NCI-H1930 (cell line): ENCODE measurements at regions not wholly inside any gene's neighbourhood (a gene's known extent, or its start where the extent isn't known, plus 50 kb on each side); places are given as distances from the start of the nearest gene placed in this dataset.
"Not testable (repeated sequence)": the region's sequence is repeated elsewhere in the genome, so short reads cannot be mapped to it uniquely, and the experiment has no call there.

Source experiments
- DNase-seq, 2 experiments: peaks; one replicate each; lab custom pipeline; 2025; lab: John Stamatoyannopoulos, UW

DNA sequence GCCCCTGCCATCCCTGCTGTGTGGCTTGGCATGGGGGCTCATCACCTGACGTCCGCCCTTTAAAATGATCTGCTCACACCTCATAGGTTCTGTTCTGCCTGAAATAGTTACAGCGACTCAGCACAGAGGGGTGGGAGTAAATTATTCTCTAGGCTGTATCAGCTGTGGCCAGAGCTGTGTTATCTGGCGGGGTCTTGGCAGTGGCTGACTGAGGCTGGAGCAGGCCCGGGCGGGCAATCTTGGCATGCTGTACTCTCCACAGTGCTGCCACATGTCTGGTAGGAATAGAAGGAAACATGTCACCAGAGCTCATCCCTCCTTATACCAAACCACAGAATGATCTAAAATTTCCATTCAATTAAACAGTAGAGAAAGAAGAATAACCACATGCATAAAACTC, 499.9 kb upstream of the LMCD1 start:
- no peak for DNase-seq

DNA sequence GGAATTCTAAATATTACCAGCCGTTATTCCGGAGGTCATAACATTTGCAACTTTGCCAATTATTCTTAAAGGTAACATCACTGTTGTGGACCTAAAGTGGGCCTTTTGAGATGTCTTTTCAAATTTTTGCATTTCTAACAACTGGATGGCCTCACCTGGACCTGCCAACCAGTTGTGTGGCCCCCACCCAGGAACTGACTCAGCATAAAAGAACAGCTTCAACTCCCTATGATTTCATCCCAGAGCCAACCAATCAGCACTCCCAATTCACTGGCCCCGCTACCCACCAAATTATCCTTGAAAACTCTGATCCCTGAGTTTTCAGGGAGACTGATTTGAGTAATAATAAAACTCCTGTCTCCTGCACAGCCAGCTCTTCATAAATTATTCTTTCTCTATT, 489.7 kb upstream of the LMCD1 start:
- DNase-seq, result no peak

DNA sequence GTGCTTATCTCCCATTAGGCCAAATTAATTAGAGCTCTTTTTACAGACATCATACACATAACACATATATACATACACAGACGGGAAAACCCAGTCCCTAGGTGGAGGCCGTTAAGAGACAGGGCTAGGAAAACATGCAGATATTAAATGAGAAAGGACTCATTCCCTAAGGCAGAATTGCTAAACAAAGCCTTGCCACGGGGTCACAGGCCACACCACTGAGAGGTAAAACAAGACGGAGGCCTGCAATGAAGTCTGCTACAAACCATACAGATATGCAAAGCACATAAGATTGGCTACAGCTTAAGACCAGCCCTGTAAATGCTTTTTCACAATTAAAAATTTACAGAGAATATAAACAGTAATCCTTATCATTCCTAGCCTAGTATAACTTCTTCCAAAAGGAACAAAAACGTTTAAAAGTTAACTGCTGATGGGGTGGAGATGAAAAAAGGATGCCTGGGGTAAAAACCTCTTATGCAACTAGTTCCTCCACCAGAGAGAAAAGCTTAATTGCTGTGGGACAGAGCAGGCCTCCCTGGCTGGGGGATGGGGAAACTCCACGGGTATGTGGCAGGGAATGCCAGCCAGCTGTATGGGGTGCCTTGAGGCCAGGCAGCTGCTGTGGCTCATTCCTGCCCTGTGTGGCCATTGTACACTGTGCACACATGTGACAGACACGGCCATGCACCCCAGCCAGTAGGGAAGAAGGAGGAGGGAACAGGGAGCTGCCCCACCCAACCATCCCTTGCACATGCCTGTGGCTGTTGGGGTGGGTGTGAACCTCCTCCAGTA, 481.4 kb upstream of the LMCD1 start:
- no peak for DNase-seq

DNA sequence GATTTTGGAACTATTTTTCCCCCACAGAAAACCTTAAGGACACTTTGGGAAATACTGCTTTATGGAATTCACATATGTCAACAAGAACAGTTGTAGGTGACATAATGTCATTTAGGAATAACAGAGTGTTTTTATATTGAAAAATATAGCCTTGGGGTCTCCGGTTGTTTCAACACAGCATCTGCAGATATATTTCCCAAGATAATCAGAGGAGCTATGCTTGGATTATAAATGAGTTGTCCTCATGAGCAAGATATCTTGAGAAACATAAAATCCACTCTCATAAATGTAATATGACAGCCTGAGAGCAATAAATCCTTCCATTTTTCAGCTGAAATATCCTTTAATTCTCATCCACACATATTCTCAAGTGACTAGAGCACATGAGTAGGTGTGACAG, 473.7 kb upstream of the LMCD1 start:
- no peak for DNase-seq

DNA sequence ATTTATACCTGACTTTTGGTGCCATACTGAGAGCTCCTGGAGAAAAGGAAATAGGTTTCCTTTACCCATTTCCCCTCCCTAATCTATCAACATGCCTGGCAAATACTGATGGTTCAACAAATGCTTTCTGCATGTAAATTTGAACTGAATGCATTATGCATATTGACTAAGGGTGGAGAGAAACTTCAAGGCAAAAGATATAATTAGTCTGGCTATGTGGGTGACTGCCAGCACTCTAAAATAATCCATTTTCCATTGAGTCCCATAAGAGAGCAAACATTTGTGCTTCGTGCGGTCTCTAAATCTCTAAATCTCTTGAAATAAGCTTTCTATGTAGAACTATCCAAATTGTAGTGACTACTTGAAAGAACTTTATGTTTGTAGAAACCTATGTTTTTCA, 451.3 kb upstream of the LMCD1 start:
- no peak for DNase-seq

DNA sequence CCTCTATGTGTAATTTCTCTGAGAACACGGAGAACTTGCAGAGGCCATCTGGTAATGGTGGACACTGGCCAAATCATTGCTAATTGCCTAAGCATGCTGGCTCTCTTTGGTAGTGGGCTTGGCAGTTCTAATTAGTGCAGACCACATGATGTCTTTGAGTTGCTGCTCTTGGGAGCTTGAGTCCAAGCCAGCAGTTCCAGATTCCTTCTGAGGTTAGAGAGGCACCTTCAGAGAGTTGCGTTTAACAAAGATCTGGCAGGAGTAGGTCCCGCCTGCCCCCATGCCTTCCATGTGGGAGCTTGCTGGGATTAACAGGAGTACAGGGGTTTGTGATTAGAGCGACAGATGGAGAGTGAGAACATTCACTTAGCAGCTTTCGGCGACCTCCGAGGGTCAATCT, 449.0 kb upstream of the LMCD1 start:
- no peak for DNase-seq

DNA sequence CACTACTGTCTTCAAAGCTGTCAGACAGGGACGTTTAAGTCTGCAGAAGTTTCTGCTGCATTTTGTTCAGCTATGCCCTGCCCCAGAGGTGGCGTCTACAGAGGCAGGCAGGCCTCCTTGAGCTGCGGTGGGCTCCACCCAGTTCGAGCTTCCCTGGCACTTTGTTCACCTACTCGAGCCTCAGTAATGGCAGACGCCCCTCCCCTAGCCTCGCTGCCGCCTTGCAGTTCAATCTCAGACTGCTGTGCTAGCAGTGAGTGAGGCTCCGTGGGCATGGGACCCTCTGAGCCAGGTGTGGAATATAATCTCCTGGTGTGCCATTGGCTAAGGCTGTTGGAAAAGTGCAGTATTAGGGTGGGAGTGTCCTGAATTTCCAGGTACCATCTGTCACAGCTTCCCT, 433.5 kb upstream of the LMCD1 start:
- not testable (repeated sequence) for DNase-seq

DNA sequence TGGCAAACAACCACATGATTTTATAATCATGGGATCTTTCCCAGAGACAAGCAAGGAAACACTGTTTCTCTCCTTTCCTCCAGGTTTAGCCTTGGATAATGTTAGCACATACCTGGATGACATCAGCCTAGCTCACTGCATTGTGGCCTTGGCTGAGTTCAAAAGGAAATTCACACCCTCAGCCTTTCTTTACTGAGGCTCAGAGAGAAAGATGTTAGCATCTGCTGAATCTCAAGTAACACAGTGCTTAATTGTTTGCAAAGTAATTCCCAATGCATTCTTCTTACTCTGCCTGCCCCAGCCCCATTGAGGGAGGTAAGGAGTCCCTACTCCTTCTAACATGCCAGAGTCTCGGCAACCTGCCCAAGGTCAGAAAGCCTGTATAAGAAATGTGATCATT, 432.2 kb upstream of the LMCD1 start:
- DNase-seq, result no peak

DNA sequence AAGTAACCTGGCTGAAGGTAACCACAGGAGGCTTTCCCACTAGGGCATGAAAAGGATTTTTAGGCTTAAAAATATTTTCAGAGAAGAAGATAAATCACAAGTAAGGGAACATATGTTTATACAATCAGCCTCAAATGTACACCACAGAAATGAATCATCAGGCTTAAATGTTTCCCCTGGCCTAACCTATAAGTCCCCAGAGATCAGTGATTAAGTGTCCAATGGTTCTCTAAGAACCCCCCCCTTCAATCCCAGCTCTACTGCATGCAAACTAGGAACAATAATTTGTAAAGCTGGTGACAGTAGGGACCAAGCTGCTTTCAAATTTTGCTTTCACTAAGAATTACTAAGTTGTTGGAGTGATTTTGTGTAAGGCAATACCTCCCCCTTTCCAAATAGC, 431.6 kb upstream of the LMCD1 start:
- DNase-seq, result no peak

DNA sequence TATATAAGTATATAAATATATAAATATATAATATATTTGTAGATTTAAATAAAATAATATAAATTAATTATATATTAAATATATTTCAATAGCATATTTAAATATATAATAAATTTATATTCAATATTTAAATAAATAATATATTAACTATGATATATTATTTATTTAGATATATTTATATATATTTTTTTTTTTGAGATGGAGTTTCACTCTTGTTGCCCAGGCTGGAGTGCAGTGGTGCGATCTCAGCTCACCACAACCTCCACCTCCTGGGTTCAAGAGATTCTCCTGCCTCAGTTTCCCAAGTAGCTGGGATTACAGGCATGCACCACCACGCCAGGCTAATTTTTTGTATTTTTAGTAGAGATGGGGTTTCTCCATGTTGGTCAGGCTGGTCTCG, 426.9 kb upstream of the LMCD1 start:
- DNase-seq, result not testable (repeated sequence)

DNA sequence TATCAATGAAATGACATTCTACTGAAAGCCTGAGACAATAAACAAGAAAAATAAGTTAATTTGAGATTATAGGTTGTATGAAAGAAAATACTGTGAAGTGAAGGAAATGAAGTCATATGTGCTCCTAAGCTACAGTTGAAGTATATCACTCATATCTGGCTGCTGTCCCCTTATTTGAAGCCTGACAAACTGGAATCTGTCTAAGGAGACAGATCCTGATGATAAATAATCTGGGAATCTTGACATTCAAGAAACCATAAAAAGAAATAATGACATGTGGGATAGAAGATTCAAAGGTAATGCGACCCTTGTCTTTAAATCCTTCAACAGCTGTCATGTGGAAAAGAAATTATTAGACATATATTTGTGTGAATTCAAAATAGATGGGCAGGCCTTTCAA, 424.5 kb upstream of the LMCD1 start:
- DNase-seq, result no peak

DNA sequence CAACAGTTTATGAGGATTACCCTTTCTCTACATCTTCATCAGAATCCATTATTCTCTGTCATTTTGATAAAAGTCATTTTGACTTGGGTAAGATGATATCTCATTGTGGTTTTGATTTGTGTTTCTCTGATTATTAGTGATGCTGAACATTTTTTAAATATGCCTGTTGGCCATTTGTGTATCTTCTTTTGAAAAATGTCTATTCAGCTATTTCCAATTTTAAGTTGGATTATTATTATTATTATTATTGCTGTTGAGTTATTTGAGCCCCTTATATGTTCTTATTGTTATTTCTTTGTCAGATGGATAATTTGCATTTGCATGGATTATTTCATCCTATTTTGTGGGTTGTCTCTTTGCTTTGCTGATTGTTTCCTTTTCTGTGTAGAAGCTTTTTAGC, 421.2 kb upstream of the LMCD1 start:
- no peak for DNase-seq

DNA sequence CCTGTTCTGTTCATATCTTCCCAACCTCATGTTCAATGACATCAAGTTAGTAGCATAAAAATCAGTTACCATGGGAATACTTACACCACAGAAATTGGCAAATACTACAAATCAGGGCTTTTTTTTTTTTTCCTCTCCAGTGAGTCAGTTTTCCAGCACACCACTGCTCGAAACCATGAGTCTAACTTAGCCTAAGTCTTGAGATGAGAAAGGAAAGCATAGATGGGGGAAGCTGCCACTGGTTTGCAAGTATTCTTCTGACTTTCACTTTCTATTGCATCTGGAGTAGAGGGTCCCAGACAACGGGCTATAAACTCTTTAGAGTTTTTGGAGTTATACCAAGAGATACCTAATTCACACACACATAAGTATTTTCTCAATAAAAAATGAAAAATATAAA, 416.1 kb upstream of the LMCD1 start:
- no peak for DNase-seq

DNA sequence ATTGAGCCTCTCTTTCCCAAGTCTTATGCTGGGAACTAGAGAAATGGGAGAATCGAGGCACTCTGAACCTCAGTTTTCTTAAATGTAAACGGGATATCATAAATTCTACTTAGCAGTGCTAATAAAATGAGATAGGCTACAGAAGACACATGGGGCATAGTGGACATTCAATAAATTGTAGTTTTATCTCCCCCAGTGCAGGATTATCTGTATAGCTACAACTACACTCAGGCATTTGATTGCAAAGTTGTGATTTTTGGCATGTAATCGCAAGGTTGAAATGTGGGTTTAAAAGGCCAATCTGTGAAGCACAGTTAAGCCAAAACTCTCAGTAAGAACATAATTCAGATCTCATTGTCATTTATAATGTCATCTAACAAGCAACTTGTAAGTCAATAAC, 413.7 kb upstream of the LMCD1 start:
- no peak for DNase-seq

DNA sequence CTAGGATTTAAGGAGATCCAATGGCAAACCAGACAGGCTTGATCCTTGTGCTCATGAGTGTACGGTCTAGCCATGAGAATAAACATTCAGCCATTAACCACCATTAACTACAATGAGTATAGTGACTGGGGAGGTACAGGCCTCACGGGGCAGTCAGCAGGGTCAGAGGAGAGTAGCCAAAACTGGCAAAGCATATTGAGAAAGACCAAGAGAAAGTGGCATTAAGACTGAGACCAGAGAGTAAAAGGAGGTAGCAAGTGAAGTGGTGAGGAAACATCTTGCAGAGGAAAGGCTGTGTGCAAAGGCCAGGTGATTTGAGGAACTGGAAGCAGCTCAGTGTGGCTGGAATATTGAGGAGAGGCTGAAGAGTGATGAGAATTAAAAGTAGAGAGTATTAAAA, 407.2 kb upstream of the LMCD1 start:
- no peak for DNase-seq

DNA sequence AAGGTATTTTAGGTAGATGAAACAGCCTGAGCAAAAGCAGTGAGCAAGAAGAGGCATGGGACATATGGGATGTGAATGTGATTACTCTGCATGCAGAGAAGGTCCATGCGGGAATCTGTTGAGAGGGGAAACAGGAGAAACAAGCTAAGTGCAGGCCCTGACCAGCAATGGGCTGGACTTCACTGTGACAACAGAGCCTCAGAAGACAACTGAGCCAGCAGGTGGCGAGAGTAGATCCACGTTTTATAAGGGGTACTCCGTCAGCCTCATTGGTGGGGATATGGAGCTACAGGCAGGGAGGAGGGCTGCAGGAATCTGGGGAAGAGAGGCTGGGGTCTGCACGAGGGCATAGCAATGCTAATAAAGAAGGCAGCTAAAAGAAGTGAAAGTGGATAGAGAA, 405.9 kb upstream of the LMCD1 start:
- no peak for DNase-seq

DNA sequence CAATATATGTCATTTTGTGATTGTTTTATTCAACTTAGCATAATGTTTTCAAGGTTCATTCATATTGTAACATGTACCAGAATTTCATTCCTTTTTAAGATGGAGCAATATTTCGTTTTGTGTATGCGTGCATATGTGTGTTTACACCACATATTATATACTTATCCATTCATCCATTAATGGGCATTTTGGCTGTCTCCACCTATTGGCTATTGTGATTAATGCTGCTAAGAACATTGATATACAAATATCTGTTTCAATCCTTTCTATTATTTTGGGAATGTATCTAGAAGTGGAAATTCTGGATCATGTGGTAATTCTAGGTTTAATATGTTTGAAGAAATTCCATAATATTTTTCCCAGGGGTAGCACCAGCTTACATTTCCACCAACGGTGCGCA, 403.9 kb upstream of the LMCD1 start:
- no peak for DNase-seq

DNA sequence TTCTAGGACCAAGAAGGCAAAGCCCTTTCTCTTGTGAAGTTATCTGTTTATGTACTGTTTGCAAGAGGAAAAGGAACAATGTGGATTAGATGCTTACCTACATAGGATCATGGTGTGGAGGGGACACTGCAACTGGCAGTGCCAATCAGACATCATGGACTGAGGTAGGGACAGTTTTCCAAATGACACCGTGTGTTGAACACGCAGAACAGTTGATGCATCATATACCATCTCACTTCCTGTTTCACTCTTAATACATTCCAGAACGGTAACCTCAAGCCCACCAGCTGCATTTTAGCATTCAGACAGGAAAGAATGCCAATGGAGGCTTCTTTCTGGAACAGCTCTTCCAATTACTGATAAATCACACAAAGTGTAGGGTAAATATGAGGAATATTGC, 397.7 kb upstream of the LMCD1 start:
- no peak for DNase-seq

DNA sequence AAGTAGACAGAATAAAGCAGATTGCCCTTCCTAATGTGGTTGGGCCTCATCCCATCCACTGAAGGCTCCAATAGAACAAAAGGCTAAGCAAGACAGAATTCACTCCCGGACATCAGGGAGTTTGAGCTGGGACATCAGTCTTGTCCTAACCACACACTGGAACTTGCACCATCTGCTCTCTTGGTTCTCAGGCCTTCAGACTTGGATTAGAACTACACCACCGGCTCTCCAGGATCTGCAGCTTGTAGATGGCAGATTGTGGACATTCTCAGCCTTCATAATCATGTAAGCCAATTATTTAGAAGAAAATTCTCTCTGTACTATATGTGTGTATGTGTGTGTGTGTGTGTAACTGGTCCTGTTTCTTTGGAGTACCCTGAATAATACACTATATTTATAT, 394.7 kb upstream of the LMCD1 start:
- no peak for DNase-seq

DNA sequence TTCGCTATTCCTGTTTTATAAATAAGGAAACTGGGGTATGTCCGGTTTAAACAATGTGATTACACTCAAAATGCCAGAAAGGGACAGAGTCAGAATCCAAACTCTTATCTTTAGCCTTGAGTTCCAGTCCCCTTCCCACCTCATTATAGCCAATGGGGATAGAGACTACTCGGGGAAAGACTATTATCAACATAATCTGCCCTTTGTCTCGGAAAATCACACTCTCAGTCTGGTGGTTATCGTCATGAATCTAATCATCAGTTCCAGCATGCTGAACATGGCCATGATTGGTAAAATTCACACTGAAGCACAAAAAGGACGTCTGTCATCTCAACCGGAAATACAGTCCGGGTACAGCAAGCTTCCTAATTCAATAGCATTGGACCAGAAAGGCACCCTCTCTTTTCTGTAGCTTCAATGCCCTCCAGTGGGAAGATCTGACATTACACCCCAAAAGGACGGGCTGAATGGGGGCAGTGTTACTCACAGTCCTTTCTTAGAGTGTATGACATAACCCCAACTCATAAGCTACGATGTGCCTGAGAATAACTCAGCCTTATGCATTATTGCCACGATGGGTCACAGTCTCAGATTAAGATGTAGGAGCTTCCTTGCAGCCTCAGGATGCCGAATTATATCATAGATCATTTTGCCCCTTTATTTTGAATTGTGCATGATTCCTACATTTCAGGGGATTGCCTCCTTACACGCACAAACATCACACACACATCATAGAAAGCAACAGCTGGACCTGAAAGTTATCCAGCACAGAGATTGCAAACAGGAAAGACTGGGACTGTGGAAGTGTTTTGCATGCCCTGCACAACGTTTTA, 390.4 kb upstream of the LMCD1 start:
- DNase-seq, result peak; percentile 2

DNA sequence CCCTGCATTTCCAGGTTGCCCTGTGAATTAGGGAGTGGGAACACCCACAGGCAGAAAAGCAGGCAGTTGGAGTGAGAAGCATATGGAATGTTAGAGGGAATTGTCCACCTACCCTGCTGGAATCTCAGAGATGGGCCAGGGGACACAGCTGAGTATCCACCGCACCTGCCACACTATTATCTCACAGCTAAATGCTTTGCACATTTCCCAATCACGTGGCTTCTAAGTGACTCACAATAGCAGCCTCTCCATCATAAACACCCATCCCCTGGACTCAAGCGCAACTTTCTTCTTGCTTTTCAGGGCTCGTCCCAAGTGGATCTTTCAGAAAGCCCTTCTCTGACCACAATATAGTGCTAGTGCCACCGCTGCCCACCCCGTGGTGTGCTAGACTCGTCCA, 389.0 kb upstream of the LMCD1 start:
- DNase-seq, result no peak

DNA sequence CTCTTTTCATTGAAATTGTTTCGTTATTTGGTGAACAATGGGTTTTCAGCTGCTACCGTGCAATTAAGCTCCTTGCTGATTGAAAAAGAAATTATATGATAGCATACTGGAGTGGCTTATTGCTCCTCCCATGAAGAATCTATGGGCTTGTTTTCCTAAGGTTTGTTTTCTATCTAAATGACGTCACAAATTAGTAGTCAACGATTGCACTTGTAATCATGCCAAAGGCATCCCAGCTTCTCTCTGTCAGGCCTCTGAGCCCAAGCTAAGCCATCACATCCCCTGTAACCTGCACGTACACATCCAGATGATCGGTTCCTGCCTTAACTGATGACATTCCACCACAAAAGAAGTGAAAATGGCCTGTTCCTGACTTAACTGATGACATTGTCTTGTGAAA, 388.0 kb upstream of the LMCD1 start:
- DNase-seq, result no peak

DNA sequence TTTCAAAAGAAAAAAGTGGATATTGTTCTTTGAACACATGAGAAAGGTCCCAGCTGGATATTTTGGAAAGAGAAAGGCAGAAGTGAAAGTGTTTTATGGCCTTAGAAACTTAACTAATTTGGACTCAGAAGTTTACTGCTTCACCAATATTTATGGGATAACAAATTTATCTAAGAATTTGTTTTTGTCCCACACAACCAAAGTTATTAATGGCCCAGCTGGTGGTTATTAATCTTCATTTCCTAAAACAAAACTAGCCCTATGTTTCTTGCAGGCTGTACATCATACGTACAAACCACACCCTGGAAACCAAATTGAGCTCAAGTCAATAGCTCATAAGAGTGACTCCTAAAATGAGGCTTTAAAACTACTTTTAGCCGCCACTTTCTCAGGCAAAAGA, 372.9 kb upstream of the LMCD1 start:
- no peak for DNase-seq

DNA sequence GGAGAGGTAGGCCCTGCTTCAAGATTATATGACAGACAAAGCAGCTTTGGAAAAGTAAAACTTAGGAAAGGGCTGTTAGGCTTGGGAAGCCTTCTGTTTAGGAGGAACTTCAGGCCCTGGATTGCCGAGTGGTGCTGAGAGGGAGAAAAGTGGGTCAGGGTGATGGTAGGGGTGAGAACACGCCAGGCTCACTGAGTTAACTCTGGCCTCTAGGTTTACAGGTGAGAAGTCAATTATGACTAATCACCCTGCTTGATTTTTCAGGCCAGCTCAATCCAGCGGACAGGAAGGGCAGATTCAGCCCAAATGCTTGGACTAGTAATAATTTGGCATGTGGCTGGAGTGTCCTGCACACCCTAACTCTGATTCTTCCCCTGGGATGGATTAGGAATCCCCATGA, 365.1 kb upstream of the LMCD1 start:
- DNase-seq, result no peak
